NT2/D1 (cell line): ENCODE measurements at regions not wholly inside any gene's neighbourhood (a gene's known extent, or its start where the extent isn't known, plus 50 kb on each side); places are given as distances from the start of the nearest gene placed in this dataset.

Experiments used
- DNase-seq: peaks from one replicate; pipeline ENCODE4 v3.0.0-alpha.2; 2011; ENCODE audit warnings: low read depth, low spot score
- H3K27me3 ChIP-seq: 2 replicates; pipeline ENCODE4 v1.6.0; 2011; ENCODE audit warnings: mild to moderate bottlenecking; ENCODE audit not compliant: insufficient read length, insufficient read depth
- H3K36me3 ChIP-seq: 2 replicates; pipeline ENCODE4 v1.6.1; 2011; ENCODE audit warnings: mild to moderate bottlenecking, low read length, mixed read lengths; ENCODE audit not compliant: insufficient read depth, insufficient read length
- H3K4me1 ChIP-seq: 2 replicates; pipeline ENCODE4 v1.5.1; 2011; ENCODE audit not compliant: insufficient read depth, insufficient read length
- H3K4me3 ChIP-seq: 2 replicates; pipeline ENCODE4 v1.5.1; 2011; ENCODE audit warnings: low read depth; ENCODE audit not compliant: insufficient read length
- H3K9ac ChIP-seq: 2 replicates; pipeline ENCODE4 v1.6.0; 2011; ENCODE audit warnings: low read depth; ENCODE audit not compliant: insufficient read length
- H3K9me3 ChIP-seq: 2 replicates; pipeline ENCODE4 v1.5.1; 2011; ENCODE audit warnings: mild to moderate bottlenecking, low read length; ENCODE audit not compliant: insufficient read depth
- SUZ12 ChIP-seq: IDR thresholded peaks from 2 replicates; pipeline ENCODE4 v1.6.1; 2011; ENCODE audit not compliant: insufficient read length, insufficient read depth; ENCODE audit errors: extremely low read depth
- YY1 ChIP-seq: IDR thresholded peaks from 2 replicates; pipeline ENCODE4 v1.6.1; 2011; ENCODE audit not compliant: insufficient read length, insufficient read depth
- ZNF274 ChIP-seq: IDR thresholded peaks from 2 replicates; pipeline ENCODE4 v1.6.1; 2011; ENCODE audit warnings: mild to moderate bottlenecking, low read depth, low read length

GRCh38 chr2:155840661-155841060, 491.9 kb downstream of the NR4A2 start:
- H3K36me3 ChIP-seq: no peaks in the 10 kb centered on the region
- no peak for DNase-seq
- TF ChIP-seq SUZ12: no peak
- TF ChIP-seq ZNF274: no peak
- TF ChIP-seq YY1: no peak
- H3K9me3 ChIP-seq: no peaks in the 10 kb centered on the region
- no peaks in the 10 kb centered on the region for H3K4me1 ChIP-seq
- no peak overlapping the region for H3K9ac ChIP-seq
- no peak overlapping the region for H3K4me3 ChIP-seq
- no peaks in the 10 kb centered on the region for H3K27me3 ChIP-seq

GRCh38 chr2:155839991-155840390, 492.5 kb downstream of the NR4A2 start:
- H3K9me3 ChIP-seq: no peaks in the 10 kb centered on the region
- no peaks in the 10 kb centered on the region for H3K36me3 ChIP-seq
- no peaks in the 10 kb centered on the region for H3K4me1 ChIP-seq
- H3K27me3 ChIP-seq: no peaks in the 10 kb centered on the region
- no peak overlapping the region for H3K4me3 ChIP-seq
- no peak overlapping the region for H3K9ac ChIP-seq
- no peak for DNase-seq
- TF ChIP-seq YY1 (no peak), ZNF274 (no peak), SUZ12 (no peak)

- Histone ChIP-seq H3K4me3 (no peak overlapping the region), H3K4me1 (no peaks in the 10 kb centered on the region), H3K36me3 (no peaks in the 10 kb centered on the region), H3K27me3 (no peaks in the 10 kb centered on the region), H3K9me3 (no peaks in the 10 kb centered on the region), H3K9ac (no peak overlapping the region)
- no peak for DNase-seq
- TF ChIP-seq YY1: no peak
- TF ChIP-seq ZNF274: no peak
- TF ChIP-seq SUZ12: no peak
Measured at GRCh38 chr2:155839436-155839835, 493.1 kb downstream of the NR4A2 start.

DNA sequence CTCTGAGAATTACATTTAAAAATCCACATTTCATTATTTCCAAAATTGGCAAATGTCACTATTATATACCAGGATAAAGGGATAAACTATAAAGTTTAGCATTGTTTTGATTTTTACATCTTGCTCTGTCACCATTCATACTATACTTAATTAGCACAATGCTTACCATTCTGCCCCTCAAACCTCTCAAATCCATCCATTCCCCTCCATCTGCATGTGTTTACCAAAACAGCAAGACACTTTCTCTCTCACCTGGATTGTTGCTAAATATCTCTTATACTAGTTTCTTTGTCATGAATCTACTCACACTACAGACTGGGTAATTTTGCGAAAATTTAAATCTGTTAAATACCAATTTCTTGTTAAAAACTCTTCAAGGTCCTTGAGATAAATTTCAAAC, 496.1 kb downstream of the NR4A2 start:
- no peak for DNase-seq

DNA sequence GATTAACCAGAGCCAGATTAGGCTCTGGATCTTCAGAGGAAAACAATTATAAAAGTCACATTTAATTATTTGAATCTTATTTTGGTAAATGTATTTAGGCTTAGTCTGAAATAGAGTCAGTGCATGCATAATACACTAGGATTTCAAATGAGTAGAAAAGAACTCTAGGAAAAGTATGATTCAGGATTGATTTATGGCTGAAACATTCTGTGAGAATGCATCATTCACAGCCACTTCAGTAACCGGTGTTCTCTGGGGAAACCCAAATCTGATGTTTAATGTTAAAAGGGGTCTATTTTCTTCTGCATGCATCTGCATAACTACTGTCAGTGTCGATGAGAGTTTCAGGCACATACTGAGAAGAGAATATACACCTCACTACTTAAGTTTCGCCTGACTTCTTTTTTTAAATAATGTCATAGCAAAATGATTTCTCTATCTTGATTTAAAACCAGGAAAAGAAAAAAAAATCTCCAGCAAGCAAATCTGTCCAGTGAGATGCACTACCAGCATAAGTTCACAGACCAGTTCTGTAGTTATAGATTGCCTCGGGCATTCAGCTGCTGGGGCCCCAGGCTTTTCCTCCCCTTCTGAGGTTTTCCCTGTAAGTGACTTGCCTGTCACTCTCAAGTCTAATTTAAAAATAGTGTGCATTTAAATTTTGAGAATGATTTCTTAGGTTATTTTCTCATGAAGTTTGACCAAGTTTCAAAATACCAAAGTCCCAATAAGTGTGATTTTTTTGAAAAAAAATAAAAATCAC, 501.5 kb downstream of the NR4A2 start:
- no peaks in the 10 kb centered on the region for H3K4me1 ChIP-seq
- H3K9ac ChIP-seq: no peak overlapping the region
- no peaks in the 10 kb centered on the region for H3K9me3 ChIP-seq
- no peak for DNase-seq
- TF ChIP-seq ZNF274: no peak
- TF ChIP-seq SUZ12: no peak
- TF ChIP-seq YY1: no peak
- H3K27me3 ChIP-seq: no peaks in the 10 kb centered on the region
- no peaks in the 10 kb centered on the region for H3K36me3 ChIP-seq
- H3K4me3 ChIP-seq: no peak overlapping the region

More for the DNA sequence above, 496.1 kb downstream of the NR4A2 start:
- Histone ChIP-seq H3K36me3 (no peaks in the 10 kb centered on the region), H3K4me1 (no peaks in the 10 kb centered on the region), H3K27me3 (no peaks in the 10 kb centered on the region), H3K9ac (no peak overlapping the region), H3K9me3 (no peaks in the 10 kb centered on the region), H3K4me3 (no peak overlapping the region)
- TF ChIP-seq YY1: no peak
- no peak for TF ChIP-seq ZNF274
- no peak for TF ChIP-seq SUZ12

DNA sequence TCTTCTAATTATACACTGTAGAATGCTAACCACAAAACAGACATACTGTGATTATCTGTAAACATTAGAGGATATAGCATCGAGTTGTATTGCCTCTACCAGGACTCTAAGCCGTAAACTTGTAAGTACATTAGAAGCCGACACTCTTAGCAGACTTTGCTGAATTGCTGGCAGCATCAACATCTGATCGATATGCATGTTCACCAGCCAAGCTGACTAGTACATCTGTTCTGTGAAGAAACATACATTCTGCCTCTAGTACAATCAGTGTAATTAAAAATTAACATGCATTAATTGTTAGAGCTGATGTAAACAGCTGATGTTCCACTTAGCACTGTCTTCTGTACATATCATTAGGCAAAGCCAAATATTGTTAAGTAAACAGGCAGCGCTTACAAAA, 502.2 kb downstream of the NR4A2 start:
- TF ChIP-seq YY1 (no peak), SUZ12 (no peak)
- Histone ChIP-seq H3K36me3 (no peaks in the 10 kb centered on the region), H3K4me1 (no peaks in the 10 kb centered on the region), H3K27me3 (no peaks in the 10 kb centered on the region), H3K9me3 (no peaks in the 10 kb centered on the region), H3K4me3 (no peak overlapping the region), H3K9ac (no peak overlapping the region)
- no peak for DNase-seq

- Histone ChIP-seq H3K4me3 (no peak overlapping the region), H3K27me3 (no peaks in the 10 kb centered on the region), H3K36me3 (no peaks in the 10 kb centered on the region), H3K4me1 (no peaks in the 10 kb centered on the region), H3K9me3 (no peaks in the 10 kb centered on the region), H3K9ac (no peak overlapping the region)
- TF ChIP-seq ZNF274 (no peak), YY1 (no peak), SUZ12 (no peak)
- DNase-seq: no peak
Measured at GRCh38 chr2:155825876-155826275, 506.6 kb downstream of the NR4A2 start.
